ENCODE measurements at regions not wholly inside any gene's neighbourhood (a gene's known extent, or its start where the extent isn't known, plus 50 kb on each side); places are given as distances from the start of the nearest gene placed in this dataset.

GRCh38 chr13:31545616-31546015 lies 193.7 kb upstream of the RXFP2 start (continued):
- TF ChIP-seq, protein P1, sequence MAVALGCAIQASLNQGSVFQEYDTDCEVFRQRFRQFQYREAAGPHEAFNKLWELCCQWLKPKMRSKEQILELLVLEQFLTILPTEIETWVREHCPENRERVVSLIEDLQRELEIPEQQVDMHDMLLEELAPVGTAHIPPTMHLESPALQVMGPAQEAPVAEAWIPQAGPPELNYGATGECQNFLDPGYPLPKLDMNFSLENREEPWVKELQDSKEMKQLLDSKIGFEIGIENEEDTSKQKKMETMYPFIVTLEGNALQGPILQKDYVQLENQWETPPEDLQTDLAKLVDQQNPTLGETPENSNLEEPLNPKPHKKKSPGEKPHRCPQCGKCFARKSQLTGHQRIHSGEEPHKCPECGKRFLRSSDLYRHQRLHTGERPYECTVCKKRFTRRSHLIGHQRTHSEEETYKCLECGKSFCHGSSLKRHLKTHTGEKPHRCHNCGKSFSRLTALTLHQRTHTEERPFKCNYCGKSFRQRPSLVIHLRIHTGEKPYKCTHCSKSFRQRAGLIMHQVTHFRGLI (CRISPR knock-in tag; IDR thresholded peaks at IDR 0.05): no peak
- TF ChIP-seq MTA1 (IDR thresholded peaks at IDR 0.05; ENCODE audit: borderline replicate concordance) (no peak), RBM17 (IDR thresholded peaks at IDR 0.05; ENCODE audit: borderline replicate concordance, low read depth, low read length) (no peak), CEBPG (CRISPR knock-in tag; IDR thresholded peaks at IDR 0.05) (no peak), CEBPG (tag; conservative IDR thresholded peaks at IDR 0.05 in 1 of 2, IDR thresholded peaks at IDR 0.05 in 1 of 2) (no peak), TEAD2 (tag; IDR thresholded peaks at IDR 0.05) (no peak), PHB (CRISPR knock-in tag; IDR thresholded peaks at IDR 0.05) (no peak)
- TF ChIP-seq, protein P2, sequence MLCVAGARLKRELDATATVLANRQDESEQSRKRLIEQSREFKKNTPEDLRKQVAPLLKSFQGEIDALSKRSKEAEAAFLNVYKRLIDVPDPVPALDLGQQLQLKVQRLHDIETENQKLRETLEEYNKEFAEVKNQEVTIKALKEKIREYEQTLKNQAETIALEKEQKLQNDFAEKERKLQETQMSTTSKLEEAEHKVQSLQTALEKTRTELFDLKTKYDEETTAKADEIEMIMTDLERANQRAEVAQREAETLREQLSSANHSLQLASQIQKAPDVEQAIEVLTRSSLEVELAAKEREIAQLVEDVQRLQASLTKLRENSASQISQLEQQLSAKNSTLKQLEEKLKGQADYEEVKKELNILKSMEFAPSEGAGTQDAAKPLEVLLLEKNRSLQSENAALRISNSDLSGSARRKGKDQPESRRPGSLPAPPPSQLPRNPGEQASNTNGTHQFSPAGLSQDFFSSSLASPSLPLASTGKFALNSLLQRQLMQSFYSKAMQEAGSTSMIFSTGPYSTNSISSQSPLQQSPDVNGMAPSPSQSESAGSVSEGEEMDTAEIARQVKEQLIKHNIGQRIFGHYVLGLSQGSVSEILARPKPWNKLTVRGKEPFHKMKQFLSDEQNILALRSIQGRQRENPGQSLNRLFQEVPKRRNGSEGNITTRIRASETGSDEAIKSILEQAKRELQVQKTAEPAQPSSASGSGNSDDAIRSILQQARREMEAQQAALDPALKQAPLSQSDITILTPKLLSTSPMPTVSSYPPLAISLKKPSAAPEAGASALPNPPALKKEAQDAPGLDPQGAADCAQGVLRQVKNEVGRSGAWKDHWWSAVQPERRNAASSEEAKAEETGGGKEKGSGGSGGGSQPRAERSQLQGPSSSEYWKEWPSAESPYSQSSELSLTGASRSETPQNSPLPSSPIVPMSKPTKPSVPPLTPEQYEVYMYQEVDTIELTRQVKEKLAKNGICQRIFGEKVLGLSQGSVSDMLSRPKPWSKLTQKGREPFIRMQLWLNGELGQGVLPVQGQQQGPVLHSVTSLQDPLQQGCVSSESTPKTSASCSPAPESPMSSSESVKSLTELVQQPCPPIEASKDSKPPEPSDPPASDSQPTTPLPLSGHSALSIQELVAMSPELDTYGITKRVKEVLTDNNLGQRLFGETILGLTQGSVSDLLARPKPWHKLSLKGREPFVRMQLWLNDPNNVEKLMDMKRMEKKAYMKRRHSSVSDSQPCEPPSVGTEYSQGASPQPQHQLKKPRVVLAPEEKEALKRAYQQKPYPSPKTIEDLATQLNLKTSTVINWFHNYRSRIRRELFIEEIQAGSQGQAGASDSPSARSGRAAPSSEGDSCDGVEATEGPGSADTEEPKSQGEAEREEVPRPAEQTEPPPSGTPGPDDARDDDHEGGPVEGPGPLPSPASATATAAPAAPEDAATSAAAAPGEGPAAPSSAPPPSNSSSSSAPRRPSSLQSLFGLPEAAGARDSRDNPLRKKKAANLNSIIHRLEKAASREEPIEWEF (CRISPR knock-in tag; IDR thresholded peaks at IDR 0.05): no peak

All from K562 (cell line).